Thyroid gland (tissue), 4 donors: ENCODE measurements at regions not wholly inside any gene's neighbourhood (a gene's known extent, or its start where the extent isn't known, plus 50 kb on each side); places are given as distances from the start of the nearest gene placed in this dataset.

Source experiments
- POLR2A ChIP-seq, 2 donors: fragments of 450-650 bp; IDR thresholded peaks; one replicate each; pipeline ENCODE4 v1.6.1; 2017; ENCODE audit warnings: antibody characterized with exemption in 2 of 2, mild to moderate bottlenecking in 2 of 2, moderate library complexity in 1 of 2
- TF ChIP-seq, protein P1 (sequence below), 6 experiments: fragments of 200-600 bp in 3 of 6; fragments of 450-650 bp in 3 of 6; sonication (generic) in 3 of 6; IDR thresholded peaks; one replicate each; pipeline ENCODE4 v1.5.1; 2016 to 2019; ENCODE audit warnings: antibody characterized with exemption in 6 of 6, mild to moderate bottlenecking in 2 of 6, inconsistent platforms in 1 of 6, moderate library complexity in 1 of 6

GRCh38 chr15:54987881-54988280 is 208.9 kb downstream of the RSL24D1 start:
- TF ChIP-seq POLR2A (IDR thresholded peaks at IDR 0.05), result no peak
- TF ChIP-seq, protein P1, sequence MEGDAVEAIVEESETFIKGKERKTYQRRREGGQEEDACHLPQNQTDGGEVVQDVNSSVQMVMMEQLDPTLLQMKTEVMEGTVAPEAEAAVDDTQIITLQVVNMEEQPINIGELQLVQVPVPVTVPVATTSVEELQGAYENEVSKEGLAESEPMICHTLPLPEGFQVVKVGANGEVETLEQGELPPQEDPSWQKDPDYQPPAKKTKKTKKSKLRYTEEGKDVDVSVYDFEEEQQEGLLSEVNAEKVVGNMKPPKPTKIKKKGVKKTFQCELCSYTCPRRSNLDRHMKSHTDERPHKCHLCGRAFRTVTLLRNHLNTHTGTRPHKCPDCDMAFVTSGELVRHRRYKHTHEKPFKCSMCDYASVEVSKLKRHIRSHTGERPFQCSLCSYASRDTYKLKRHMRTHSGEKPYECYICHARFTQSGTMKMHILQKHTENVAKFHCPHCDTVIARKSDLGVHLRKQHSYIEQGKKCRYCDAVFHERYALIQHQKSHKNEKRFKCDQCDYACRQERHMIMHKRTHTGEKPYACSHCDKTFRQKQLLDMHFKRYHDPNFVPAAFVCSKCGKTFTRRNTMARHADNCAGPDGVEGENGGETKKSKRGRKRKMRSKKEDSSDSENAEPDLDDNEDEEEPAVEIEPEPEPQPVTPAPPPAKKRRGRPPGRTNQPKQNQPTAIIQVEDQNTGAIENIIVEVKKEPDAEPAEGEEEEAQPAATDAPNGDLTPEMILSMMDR (IDR thresholded peaks at IDR 0.05), result no peak
